Suprapubic skin (tissue), 3 donors: ENCODE measurements at regions not wholly inside any gene's neighbourhood (a gene's known extent, or its start where the extent isn't known, plus 50 kb on each side); places are given as distances from the start of the nearest gene placed in this dataset.

Source experiments
- CTCF ChIP-seq, 2 donors: fragments of 200-600 bp in 1 of 2; fragments of 450-650 bp in 1 of 2; sonication (generic) in 1 of 2; IDR thresholded peaks; one replicate each; pipeline ENCODE4 v1.5.1; 2016 to 2019; ENCODE audit warnings: antibody characterized with exemption in 2 of 2, mild to moderate bottlenecking in 1 of 2, moderate library complexity in 1 of 2
- POLR2AphosphoS5 ChIP-seq, 3 donors: sonication (generic); formaldehyde crosslinking; IDR thresholded peaks; one replicate each; pipeline ENCODE4 v1.6.1; 2017; ENCODE audit warnings: antibody characterized with exemption in 3 of 3

GRCh38 chr15:93973287-93973686 is 258.1 kb upstream of the MCTP2 start:
- TF ChIP-seq CTCF (IDR thresholded peaks at IDR 0.05) (no peak), POLR2AphosphoS5 (IDR thresholded peaks at IDR 0.05) (peak in 1 of 3 donors; percentile 82)
